HG03457 (cell line): ENCODE measurements at regions not wholly inside any gene's neighbourhood (a gene's known extent, or its start where the extent isn't known, plus 50 kb on each side); places are given as distances from the start of the nearest gene placed in this dataset.

Experiments
- ATAC-seq: cut with Tn5 transposase; IDR thresholded peaks from one replicate; pipeline ENCODE4 v1.9.1; 2021; ENCODE audit warnings: moderate number of reproducible peaks; ENCODE audit not compliant: unreplicated experiment

DNA sequence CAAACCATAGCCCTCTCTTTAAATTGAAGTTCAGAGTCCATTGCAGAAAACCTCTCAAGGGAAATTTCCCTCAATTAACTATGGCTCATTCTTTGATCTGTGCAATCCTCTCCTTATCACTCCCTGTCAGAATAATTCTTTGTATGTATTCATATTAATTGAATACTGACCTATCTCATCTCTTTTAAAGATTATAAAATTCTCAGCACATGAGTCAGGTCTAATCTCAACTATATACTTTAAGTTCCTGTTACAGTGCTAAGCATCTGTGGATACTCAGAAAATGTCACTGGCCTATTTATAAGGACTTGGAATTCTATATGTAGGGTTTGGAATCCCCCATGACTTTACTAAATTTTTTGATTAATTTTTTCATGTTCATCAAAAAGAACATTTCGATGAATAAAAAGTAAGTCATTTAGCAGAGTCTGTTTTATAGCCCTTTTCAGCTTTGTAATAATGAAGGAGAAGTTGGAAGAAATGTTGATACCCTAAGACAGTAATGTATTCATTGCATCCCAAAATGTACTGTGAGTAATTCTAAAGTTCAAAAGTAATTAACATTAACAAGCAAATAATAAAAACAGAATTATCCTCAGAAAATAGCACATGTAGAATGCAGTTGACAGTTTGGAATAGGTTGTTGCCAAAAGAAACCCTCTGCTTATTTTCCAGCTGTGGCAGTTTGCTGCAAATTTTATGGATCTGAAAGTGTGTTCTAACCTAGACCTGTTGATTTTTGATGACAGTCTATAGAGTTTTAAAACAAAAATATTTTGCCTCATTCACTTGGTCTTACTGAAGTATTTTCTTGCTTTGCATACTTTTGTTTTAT, 503.4 kb upstream of the CBLB start:
- ATAC-seq: no peak

DNA sequence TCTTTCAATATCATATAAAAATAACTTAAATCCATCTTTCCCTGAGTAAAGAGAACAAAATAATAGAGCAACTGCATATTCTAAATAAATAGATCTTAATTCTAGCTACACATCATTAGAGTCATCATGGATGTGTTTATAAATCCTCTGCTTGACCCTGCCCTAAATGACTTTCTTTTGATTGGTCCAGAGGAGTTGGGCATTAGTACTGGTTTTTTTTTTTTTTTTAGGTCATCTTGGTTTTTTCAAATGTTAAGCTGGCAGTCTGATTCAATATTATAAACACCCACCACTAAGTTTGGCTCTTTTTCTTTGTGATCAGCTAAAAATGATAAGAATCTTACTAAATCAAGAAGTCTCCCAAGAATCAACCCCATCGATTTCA, 504.0 kb upstream of the CBLB start:
- no peak for ATAC-seq

GRCh38 chr3:106376016-106376570, 507.3 kb upstream of the CBLB start:
- no peak for ATAC-seq

- no peak for ATAC-seq
Measured at GRCh38 chr3:106379251-106379750, 510.5 kb upstream of the CBLB start.

DNA sequence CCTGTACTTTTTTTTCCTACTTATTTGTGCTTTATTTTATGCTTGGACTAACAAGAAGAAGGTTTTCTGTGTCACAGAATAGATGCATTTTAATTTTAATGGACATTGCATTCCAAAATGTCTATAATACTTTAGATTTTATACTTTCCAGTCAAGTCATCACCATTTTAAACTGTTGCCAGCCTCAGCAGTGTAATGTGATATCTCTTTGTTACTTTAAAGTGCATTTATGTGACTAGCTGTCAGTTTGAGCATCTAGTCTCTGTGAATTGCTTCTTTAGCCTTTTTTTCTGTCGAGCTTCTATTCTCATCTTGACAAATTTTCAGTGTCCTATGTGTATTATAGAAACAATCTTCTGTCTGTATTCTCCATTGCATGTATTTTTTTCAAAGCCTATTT, 511.4 kb upstream of the CBLB start:
- no peak for ATAC-seq

- ATAC-seq: no peak
Measured at GRCh38 chr3:106381286-106381938, 512.6 kb upstream of the CBLB start.

DNA sequence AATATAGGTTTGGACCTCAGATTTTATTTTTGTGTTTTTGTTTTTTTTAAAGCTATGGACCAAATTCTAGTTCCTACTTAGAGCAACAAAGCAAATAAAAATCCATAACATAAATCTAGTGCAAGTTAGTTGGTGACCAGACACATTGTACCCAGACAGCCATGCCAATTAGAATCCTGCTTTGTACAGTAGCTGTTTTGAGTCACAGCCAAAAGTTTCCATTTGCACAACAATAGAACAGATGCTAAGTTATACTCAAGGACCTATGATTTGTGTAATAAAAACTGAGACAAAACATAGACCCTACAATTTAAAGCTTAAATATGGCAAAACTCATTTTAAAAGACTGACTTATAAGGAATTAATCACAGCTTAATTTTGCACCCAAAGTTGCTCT, 513.1 kb upstream of the CBLB start:
- ATAC-seq: no peak

DNA sequence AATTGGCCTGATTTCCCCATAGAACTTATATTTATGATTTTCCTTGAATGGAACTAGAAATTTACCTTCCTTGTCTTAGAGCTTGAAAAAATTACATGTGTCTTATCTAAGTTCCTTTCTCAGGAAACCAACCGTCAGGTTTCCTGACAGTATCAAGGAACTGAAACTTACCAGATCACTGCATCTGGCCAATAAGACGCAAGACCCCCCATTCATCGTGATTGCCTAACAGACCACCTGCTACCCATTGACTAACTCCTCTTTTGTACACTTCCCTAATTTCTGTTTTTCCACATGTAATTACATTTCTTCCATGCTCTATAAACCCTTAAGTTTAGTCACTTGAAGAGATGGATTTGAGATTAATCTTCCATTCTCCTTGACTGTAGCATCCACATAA, 517.2 kb upstream of the CBLB start:
- ATAC-seq: no peak

DNA sequence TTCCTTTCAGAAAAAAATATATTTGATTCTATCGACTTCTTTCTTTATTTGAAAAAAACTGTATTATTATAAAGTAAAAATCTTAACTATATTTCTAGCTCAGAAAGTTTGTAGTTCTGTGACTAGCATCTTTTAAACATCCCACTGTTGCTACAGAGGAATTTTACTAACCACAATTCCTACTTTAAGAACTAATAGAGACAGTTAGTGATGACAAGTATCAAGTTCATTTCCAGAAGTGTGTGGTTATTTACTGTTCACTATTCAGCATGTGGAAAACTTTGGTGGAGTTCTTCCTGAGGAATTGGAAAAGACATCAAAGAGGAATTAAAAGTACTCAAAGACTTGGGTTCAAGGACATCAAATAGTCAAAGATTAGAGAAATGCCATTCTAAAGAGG, 524.1 kb upstream of the CBLB start:
- ATAC-seq: no peak

DNA sequence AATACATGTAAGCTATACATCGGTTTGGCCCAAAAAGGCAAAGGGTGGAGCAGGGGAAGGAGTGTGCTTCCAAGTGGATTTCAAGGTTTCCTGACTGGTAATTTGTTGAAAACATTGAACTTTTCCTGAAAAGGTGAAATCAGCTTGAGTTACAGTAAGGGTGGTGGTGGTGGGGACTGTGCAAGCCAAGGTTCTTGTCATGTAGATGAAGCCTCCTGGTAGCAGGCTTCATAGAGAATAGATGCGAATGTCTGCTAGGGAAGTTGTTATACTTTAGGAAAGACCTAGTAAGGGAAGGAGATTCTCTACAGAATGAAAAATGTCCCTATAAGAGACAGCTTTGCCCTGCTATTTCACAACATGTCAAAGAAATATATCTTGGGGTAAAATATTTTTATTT, 528.2 kb upstream of the CBLB start:
- ATAC-seq: no peak

GRCh38 chr3:106398891-106399600, 530.2 kb upstream of the CBLB start:
- ATAC-seq: no peak

DNA sequence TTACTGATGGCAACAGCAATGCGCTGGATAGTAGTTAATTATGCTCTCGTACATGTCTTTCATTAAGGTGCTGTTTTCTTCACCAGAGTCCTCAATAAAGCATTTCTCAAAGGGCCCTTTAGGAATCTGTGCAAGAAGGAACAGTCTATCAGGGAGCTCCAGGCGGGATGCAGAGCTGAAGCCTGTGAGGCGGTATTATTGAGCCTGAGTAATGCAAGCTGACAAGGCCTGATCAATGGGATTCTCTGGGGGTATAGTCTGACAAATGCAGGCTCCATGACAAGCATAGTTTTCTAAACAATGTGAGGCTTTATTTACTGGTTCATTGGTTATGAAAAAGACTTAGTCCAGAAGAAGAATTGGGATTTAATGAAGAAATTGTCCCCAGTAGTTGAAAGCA, 530.9 kb upstream of the CBLB start:
- ATAC-seq: no peak

DNA sequence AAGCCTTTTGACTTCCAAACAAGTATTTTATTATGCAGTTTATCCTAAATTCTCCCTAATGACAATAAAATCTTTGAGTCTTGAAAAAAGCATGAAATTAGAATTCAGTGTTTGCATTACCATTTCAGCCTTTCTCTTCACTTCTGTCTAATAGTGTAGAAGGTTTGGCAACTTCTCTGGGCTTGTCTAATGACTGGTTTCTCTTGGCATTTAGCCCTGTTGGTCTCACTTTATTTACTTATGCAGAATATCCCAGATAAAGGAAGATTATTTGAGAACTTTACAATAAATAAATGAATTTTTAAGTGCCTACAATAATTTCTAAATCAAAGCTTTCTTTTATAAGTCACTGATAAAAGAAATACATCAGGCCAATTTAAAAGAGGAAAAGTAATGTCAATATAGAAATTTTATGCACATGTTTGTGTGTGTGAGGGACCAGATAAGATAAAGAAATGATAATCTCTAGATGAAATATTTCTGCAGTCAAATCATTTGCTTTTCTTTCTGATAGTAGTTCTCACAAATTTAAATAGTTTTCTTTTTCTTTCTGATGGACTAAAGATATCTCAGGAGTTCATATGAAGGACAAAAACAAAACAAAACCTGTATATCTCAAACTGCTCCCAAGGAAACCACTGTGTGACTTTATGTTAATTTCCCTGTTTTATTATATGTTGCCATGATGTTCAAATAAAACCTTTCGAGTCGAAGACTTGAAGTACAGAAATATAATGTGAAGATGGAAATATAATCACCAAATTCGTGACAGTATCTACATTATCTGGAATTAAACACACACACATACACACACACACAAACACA, 533.1 kb upstream of the CBLB start:
- no peak for ATAC-seq

DNA sequence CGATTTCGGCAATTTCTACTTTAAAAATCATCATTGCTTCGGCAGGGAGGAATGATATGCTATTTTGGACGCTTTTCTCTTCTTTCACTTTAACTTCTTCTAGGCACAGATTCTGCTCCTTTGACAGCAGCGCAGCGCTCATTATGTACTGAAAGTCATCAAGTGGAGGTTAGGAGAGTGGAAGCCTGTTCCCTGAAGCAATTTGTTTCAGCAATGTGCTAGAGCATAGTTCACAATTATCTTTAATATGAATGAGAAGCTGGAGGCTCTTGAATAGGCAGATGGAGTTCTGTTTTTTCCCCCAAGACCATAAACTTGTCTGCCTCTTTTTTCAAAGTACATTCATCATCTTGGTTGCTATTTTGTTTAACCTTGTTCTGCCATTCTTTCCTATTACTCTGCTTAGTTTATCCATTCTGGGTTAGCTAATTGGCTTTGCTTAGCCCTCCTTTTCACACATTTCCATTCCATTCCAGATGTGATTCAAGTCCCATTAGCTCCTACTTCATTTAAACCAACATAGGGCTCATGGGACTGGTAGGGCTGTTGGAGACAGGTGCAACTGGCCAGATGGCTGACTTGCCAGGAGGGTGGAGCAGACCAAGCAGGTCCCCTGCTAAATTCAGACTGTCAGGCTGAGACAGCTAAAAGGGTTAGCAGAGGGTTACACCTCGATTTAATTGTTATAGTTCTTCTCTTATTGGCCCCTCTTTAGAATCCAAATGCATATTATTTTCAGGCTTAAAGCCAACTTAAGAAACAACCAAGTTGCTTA, 534.7 kb upstream of the CBLB start:
- no peak for ATAC-seq

- ATAC-seq: no peak
Measured at GRCh38 chr3:106413683-106414082, 544.9 kb upstream of the CBLB start.

DNA sequence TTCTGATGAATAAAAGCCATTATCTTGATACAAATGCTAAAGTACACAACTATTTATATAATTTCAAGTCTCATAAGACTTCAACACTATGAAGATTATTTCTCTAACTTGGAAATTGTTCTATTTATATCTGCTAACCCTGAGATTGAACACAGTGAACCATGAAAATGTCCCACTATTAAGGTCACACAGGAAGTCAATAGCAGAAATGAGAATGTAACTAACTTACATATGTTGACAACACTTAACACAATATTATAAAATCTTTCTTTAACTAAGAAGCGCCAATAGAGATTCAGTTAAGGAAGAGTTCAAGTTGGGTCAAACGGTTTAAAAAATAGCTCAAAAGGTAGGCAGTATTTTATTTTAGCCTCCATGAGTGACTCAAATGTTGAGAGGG, 551.8 kb upstream of the CBLB start:
- ATAC-seq: no peak

- no peak for ATAC-seq
Measured at GRCh38 chr3:106421426-106421825, 552.6 kb upstream of the CBLB start.

- ATAC-seq: no peak
Measured at GRCh38 chr3:106421909-106422308, 553.1 kb upstream of the CBLB start.

DNA sequence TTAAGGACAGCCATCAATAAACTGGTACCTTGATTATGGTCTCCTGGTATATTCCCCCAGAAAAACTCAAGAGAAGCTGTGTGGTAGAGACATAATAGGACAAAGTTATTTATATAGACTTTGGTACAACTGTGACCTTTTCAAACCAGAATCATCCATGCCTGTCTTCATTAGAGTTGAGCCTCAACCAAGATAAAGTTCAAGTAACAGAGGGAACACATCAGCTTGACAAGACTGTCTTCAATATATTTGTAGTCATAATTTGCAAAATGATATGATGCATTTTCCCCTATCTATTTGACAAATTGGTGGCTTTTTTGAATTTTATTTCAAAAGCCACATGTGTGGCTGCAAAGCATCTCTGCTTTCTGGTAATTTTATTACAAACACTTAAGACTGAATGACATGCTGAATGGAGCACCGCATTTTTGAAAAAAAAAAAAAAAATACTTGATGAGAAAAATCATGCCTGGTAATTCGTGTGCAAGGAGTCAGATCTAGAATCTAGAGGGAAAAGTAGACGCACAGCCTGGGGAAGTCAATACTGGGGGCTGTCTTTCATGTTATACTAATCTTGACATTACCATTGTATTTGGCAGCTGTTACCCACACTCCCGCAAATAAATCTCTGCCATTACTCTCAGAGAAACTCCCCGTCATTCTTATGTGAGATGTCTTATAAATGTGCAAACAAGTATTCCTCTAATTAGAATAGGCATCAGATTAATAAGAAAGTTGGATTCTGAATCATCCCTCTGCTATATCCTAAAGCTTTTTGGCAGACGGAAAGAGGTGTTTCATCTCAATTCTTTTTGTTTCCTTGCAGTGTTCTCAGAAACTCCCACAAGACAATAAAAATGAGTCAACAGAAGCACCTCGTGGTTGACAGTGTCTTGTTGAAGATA, 554.8 kb upstream of the CBLB start:
- no peak for ATAC-seq
